ENCODE measurements at regions not wholly inside any gene's neighbourhood (a gene's known extent, or its start where the extent isn't known, plus 50 kb on each side); places are given as distances from the start of the nearest gene placed in this dataset.

DNA sequence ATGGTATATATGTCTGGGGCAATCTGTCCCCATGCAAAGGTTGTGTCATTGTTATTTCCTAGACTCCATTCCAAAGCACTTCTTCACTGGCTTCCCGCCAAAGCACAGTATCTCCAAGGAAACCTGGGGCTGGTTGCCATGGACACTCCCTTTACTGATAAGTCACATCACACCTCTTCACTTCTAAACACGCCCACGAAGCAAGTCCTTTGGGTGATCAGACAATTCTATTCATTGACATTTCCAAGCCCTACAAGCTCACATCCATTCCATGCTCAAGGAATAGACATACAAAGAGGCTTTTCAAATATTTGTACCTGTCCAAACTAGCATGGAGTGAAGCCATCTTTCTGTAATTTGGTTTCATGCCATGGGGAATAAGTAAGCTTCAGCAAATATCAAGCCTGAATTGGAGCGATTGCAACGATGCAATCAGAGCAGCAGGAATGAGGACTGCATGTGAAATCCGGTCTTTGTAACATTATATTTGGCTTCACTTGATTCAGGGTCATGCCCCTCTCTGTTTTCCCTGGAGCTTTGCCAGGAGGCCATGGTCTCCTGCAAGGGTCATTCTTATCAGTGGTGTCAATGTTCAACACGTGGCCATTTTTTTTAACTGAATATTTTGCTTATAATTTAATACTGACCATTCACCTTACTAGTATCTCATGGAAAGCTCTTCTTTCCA lies 201.6 kb upstream of the TMC3 start:
- TF ChIP-seq EZH2 (IDR thresholded peaks at IDR 0.05) = no peak
- TF ChIP-seq POLR2AphosphoS5 (IDR thresholded peaks at IDR 0.05; ENCODE audit: borderline replicate concordance, low read depth, low read length) = no peak

Data from SK-N-MC (cell line).